GM19025 (cell line): ENCODE measurements at regions not wholly inside any gene's neighbourhood (a gene's known extent, or its start where the extent isn't known, plus 50 kb on each side); places are given as distances from the start of the nearest gene placed in this dataset.
A peak's percentile ranks its signal among the peaks of the same experiment; 100 is the strongest.
"Not testable (repeated sequence)": the region's sequence is repeated elsewhere in the genome, so short reads cannot be mapped to it uniquely, and the experiment has no call there.

ENCODE experiments used
- ATAC-seq: cut with Tn5 transposase; IDR thresholded peaks from one replicate; pipeline ENCODE4 v1.9.1; 2021; ENCODE audit warnings: mild to moderate bottlenecking, low read depth, moderate library complexity; ENCODE audit not compliant: unreplicated experiment

GRCh38 chr4:118585015-118585414, 100.2 kb upstream of the METTL14 start:
- ATAC-seq = no peak

GRCh38 chr4:118586357-118586790, 98.8 kb upstream of the METTL14 start:
- ATAC-seq = no peak

GRCh38 chr4:118587116-118587831, 97.9 kb upstream of the METTL14 start:
- no peak for ATAC-seq

GRCh38 chr4:118587946-118588345, 97.2 kb upstream of the METTL14 start:
- ATAC-seq = no peak

- ATAC-seq = no peak
Measured at GRCh38 chr4:118589471-118590055, 95.6 kb upstream of the METTL14 start.

GRCh38 chr4:118591339-118592046, 93.7 kb upstream of the METTL14 start:
- ATAC-seq = peak; percentile 99

- ATAC-seq = not testable (repeated sequence)
Measured at GRCh38 chr4:118592289-118592688, 92.9 kb upstream of the METTL14 start.

GRCh38 chr4:118595883-118596282, 89.3 kb upstream of the METTL14 start:
- ATAC-seq = not testable (repeated sequence)

- not testable (repeated sequence) for ATAC-seq
Measured at GRCh38 chr4:118625097-118625496, 60.1 kb upstream of the METTL14 start.

GRCh38 chr4:118629697-118630096, 55.5 kb upstream of the METTL14 start:
- not testable (repeated sequence) for ATAC-seq

GRCh38 chr4:118630897-118631296, 54.3 kb upstream of the METTL14 start:
- not testable (repeated sequence) for ATAC-seq

- ATAC-seq = not testable (repeated sequence)
Measured at GRCh38 chr4:118631321-118632050, 53.7 kb upstream of the METTL14 start.

- ATAC-seq = not testable (repeated sequence)
Measured at GRCh38 chr4:118633476-118633875, 51.7 kb upstream of the METTL14 start.

- ATAC-seq = not testable (repeated sequence)
Measured at GRCh38 chr4:118634126-118634875, 50.9 kb upstream of the METTL14 start.
